Frontal cortex (tissue), 3 donors: ENCODE measurements at regions not wholly inside any gene's neighbourhood (a gene's known extent, or its start where the extent isn't known, plus 50 kb on each side); places are given as distances from the start of the nearest gene placed in this dataset.

Experiments used
- DNase-seq, 2 donors: peaks; one replicate each; pipeline ENCODE4 v3.0.0; 2012; ENCODE audit warnings: low spot score in 2 of 2
- FAIRE-seq: peaks from 2 replicates; lab custom pipeline; 2012; peaks lifted over from hg19 to GRCh38; lab: Jason Lieb, UNC
- donor health status: control.
- donor health status: control.
- donor health status: control.

DNA sequence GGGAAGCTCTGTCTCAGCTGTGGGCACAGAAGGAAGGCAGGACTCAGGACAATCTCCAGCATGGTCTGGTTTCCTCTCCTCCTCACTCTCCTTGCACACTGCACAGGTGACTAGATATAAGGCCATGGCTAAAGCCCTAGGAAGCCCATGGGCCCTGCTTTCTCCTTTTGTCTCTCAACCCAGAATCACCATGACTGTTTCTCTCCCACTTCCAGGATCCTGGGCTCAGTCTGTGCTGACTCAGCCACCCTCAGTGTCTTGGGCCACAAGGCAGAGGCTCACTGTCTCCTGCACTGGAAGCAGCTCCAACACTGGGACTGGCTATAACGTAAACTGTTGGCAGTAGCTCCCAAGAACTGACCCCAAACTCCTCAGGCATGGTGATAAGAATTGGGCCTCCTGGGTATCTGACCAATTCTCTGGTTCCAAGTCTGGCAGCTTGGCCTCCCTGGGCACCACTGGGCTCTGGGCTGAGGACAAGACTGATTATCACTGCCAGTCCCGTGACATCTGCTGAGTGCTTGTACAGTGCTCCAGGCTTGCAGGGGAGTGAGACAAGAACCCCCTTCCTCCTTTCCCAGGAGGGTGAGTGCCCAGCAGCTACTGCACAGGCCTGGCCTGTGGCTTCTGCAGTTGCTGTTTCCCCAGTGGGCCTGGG lies 104.0 kb upstream of the TOP3B start:
- no peak for DNase-seq
- FAIRE-seq: no peak

DNA sequence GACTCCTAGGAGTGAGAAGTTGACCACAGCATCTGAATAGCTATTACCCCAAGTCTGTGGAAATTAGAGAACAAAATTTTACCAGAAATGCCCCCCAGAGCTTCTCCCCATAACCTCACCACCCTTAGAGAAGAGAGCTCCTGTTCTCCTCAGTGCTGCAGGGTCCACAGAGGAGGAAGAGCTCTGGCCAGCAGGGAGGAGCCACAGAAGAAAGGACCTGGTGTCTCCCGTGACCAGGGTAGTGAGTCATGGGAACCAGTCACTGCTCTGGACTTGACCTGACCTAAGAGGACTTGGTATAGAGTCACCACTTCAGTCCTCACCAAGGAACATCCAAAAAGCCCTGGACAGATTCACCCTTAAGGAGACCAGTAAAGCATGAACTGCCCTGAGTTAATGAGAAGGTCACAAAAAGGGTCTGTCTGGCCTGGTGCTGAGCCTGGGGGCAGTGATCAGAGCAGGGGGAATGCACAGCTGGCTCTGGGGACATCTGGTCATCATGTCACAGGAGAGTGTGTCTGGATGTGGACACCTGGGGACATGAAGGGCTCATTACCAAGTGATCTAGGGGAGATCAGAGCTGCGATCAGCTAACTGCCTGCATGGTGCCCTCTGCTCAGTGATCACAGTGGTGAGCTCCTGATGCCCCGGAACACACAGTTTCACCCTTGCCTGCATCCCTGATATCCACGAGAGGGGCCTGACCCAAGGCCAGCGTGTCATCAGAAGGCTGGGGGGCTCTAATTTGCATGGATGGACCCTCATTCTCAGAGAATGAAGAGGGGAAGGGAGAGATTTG lies 103.3 kb upstream of the TOP3B start:
- FAIRE-seq (no peak), DNase-seq (no peak)

DNA sequence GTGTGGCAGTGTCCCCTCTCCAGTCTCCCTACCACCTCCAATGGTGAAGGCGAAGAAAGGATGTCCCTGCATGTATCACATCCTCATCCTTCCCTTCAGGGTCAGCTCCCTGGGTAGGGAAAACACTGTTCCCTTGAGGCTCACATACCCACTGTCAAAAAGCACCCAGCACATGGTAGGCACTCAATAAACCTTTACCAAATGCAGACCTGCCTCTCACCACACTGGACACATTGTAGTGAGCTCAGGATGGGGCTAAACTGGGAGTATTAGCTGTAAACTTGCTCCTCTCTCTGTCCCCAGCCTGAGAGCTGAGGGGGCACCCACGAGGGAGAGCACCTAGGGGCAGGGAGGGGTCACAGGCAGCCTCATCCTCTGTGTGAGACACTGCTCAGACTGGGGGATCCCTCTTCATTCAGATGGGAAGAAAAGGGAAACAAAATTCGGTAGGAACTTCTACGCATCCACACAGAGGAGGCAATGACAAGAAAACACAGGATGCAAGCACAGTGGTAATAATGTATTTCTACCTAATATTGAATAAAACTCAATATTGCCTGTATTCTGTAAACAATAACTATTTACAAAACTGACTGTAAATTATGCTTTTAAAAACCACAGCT lies 101.6 kb upstream of the TOP3B start:
- DNase-seq: no peak

DNA sequence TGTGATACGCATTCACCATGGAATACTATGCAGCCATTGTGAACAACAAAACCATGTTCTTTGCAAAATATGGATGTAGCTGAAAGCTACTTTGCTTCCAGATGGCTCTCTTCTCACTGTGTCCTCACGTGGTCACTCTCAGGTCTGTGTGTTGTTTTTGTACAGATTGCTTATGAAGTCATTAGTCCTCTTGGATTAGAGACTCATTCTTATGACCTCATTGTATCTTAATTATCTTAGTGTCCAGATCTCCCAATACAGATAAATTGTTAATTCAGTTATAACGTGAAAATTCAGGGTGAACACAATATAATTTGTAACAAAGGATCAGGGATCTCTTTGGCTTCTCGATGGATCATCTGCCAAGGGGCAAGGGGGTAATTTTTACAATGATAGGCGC lies 100.4 kb upstream of the TOP3B start:
- FAIRE-seq (no peak), DNase-seq (no peak)

More for the DNA sequence above, 101.6 kb upstream of the TOP3B start:
- FAIRE-seq: no peak

DNA sequence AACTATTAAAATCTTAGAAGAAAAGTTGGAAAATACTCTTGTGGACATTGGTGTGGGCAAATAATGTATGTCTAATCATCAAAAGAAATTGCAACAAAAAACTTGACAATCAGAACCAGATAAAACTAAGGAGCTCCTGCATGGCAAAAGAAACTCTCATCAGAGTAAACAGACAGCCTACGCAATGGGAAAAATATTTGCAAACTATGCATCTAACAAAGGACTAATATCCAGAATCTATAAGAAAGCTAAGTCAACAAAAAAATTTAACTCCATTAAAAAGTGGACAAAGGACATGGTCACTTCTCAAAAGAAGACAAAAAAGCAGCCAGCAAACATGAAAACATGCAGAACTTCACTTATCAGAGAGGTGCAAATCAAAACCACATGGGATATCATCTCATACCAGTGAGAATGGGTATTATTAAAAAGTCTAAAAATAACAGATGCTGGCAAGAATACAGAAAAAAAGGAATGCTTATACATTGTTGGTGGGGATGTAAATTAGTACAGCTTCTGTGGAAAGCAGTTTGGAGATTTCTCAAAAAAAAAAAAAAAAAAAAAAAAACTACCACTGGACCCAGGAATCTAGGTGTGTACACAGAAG lies 99.7 kb upstream of the TOP3B start:
- no peak for FAIRE-seq
- no peak for DNase-seq

DNA sequence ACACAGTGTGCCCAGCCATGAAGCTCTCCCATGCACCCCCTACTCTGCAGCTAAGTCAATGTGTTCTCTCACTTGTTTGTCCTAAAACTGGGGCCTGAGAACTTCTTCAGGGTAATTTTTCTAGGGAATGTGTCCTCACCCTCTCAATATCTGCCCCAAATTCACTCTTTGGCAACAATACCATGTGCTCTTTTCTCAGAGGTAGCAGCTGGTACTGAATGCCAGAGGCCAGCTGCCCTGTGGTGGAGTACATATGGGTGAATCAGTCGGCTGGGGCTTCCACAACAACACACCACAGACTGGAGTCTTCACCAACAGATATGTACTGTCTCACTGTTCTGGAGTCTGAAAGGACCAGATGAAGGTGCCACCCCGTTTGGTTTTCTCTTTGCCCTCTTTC lies 97.7 kb upstream of the TOP3B start:
- FAIRE-seq (no peak), DNase-seq (no peak)

DNA sequence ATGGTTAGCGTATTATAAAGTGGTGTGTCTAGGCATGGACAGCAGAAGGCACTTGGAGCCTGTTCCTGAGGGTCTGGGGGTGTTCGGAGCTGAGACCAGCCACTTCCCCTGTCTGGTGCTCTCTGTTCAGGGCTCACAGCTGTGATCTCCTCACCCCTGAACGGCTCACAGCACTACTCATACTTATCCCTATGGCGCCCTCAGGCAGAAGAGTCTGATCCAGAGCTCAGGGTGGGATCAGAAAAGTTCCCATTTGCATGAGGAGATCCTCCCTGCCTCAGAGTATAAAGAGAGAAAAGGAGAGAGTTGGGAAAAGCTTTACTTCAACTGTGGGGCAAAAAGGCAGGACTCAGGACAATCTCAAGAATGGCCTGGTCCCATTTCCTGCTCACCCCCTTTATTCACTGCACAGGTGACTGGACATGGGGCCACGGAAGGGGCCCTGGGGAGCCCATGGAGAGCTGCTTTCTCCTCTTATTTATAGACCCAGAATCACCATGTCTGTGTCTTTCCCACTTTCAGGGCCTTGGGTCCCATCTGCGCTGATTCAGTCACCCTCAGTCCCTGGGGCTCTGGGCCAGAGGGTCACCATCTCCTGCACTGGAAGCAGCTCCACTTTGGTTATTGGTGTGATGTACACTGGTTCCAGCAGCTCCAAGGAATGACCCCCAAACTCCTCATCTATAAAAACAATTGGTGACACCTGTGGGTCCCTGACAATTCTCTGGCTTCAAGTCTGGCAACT lies 97.0 kb upstream of the TOP3B start:
- no peak for FAIRE-seq
- no peak for DNase-seq

GRCh38 chr22:22078329-22078728 lies 95.7 kb upstream of the TOP3B start:
- FAIRE-seq: no peak

GRCh38 chr22:22076932-22077703 lies 94.5 kb upstream of the TOP3B start:
- no peak for DNase-seq
- FAIRE-seq: no peak

More at GRCh38 chr22:22078329-22078728, 95.7 kb upstream of the TOP3B start:
- DNase-seq: no peak

DNA sequence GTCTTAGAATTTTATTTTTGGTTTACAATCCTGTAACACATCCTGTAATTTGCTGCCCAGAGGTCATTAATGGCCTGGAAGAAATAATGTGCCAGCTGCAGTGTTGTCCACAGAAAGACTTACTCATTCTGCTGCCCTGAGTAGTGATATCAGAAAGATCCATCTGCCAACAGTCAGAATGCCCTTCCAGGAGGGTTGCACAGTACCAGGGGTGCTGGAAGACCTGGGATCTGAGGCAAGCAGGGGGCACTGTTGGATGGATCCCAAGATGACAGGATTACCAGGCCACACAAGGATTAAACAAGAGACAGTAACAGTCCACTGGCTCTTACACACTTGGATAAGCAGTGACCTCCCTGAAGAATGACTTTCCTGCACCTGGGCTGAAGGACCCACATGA lies 93.8 kb upstream of the TOP3B start:
- FAIRE-seq (no peak), DNase-seq (no peak)

GRCh38 chr22:22075382-22076163 lies 93.0 kb upstream of the TOP3B start:
- DNase-seq (no peak), FAIRE-seq (no peak)

GRCh38 chr22:22074634-22075381 lies 92.2 kb upstream of the TOP3B start:
- no peak for FAIRE-seq
- no peak for DNase-seq

DNA sequence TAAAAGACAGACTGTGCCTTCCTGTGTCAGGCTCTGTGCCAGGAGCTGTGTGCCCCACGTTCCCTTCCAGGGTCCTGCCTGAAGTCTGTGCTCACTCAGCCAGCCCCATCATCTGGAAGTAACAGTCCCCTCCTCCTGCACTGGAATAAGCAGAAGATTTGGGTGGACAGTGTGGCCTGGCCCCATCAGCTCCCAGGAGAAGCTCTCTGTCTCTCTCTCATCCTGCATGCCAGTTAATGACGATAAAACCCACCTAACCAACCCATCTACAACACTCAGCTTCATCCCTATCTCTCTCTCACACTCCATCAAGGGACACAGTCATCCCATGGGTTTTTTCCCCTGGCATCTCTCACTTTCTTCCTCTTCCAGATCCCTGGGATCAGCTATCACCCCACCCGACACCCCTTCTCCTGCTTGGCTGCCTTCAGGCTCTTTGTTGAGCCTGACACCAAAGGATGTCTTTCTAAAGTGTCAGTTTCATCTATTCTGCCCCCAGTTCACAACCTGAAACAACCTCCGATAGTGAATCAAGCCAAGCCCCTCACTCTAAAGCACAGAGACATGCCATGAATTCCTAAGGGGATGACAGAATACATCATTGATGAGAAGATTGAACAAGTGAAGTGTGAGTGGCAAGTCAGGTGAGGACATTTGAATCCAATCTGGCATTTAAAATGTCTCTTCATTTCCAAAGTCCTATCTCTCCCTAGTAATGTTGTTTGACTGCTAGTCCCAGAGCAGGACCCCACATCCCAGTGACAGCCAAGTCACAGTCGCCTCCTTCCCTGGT lies 91.4 kb upstream of the TOP3B start:
- no peak for FAIRE-seq
- DNase-seq: no peak

GRCh38 chr22:22072169-22072836 lies 89.7 kb upstream of the TOP3B start:
- DNase-seq (no peak), FAIRE-seq (no peak)

DNA sequence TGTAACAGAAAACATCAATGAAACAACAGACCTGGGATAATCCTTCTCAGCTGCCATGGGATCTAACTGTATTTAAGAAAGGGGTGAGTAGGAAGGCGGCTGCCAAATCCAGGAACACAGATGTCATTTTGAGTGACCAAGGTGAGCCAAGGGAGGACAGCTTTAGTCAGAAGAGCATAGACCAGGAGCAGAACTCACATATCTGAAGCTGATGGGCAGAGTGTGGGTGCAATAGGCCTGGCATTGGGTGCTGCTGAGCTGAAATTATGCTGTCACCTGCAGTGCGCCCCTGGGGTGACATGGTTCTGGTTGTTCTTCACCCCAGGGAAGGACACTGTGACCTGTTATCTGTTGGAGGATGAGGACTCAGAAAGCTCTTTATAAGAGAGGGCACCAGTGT lies 88.9 kb upstream of the TOP3B start:
- no peak for FAIRE-seq
- no peak for DNase-seq

GRCh38 chr22:22070371-22070824 lies 87.8 kb upstream of the TOP3B start:
- FAIRE-seq (no peak), DNase-seq (no peak)
